GM12878 (cell line): ENCODE measurements at regions not wholly inside any gene's neighbourhood (a gene's known extent, or its start where the extent isn't known, plus 50 kb on each side); places are given as distances from the start of the nearest gene placed in this dataset.

Experiments used
- HDAC6 ChIP-seq: fragments of 200-600 bp; sonication (generic); IDR thresholded peaks from one replicate; pipeline ENCODE4 v1.8.0; 2017; ENCODE audit warnings: antibody characterized with exemption; ENCODE audit not compliant: unreplicated experiment
- KLF5 ChIP-seq: fragments of 450-650 bp; IDR thresholded peaks from 2 replicates; pipeline ENCODE4 v1.6.1; 2014; ENCODE audit warnings: mild to moderate bottlenecking; ENCODE audit not compliant: partially characterized antibody
- MAX ChIP-seq: IDR thresholded peaks from 2 replicates; pipeline ENCODE4 v1.6.1; 2012; ENCODE audit warnings: low read depth, low read length, improper control_type of control experiment
- MYC ChIP-seq: IDR thresholded peaks from 2 replicates; pipeline ENCODE4 v1.6.1; 2011; ENCODE audit warnings: mild to moderate bottlenecking, low read length, moderate library complexity, inconsistent platforms; ENCODE audit not compliant: insufficient read depth, insufficient replicate concordance, insufficient read length, severe bottlenecking
- POLR2AphosphoS2 ChIP-seq: IDR thresholded peaks from 2 replicates; pipeline ENCODE4 v1.6.1; 2011; ENCODE audit warnings: low read depth, mild to moderate bottlenecking, low read length, improper control_type of control experiment, moderate library complexity
- ZNF592 ChIP-seq: fragments of 450-650 bp; IDR thresholded peaks from 2 replicates; pipeline ENCODE4 v1.6.1; 2017; ENCODE audit warnings: mild to moderate bottlenecking, moderate library complexity
- TF ChIP-seq, protein P1 (sequence below): fragments of 450-650 bp; IDR thresholded peaks from 2 replicates; pipeline ENCODE4 v1.6.1; 2017; ENCODE audit warnings: antibody characterized with exemption, mild to moderate bottlenecking, moderate library complexity
- TF ChIP-seq, protein P2 (sequence below): fragments of 450-650 bp; IDR thresholded peaks from 2 replicates; pipeline ENCODE4 v1.6.1; 2017; ENCODE audit warnings: low read depth, mild to moderate bottlenecking, moderate library complexity

DNA sequence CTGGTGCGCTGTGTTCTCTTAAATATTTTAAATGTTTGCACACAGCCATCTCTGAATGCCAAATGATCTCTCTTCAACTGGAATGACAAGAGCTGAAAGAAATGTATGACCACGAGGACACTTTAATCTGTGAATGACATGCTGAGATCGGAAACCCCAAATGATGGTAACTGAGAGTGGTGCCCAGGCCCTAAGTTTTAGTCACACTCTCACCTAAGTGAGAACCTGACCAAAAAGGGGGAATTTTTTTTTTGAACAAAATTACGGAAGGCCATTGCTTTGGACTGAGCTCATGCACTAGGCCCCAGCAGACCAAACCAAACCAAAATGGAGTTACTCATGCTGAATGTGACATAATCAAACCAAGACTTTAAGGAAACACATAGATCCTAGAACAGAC lies 167.1 kb upstream of the TUT7 start (continued):
- 0 out of 2 replicates have a peak, but pooled peaks have one; percentile 30 for TF ChIP-seq ZNF592
- no peak for TF ChIP-seq KLF5
- TF ChIP-seq, protein P1, sequence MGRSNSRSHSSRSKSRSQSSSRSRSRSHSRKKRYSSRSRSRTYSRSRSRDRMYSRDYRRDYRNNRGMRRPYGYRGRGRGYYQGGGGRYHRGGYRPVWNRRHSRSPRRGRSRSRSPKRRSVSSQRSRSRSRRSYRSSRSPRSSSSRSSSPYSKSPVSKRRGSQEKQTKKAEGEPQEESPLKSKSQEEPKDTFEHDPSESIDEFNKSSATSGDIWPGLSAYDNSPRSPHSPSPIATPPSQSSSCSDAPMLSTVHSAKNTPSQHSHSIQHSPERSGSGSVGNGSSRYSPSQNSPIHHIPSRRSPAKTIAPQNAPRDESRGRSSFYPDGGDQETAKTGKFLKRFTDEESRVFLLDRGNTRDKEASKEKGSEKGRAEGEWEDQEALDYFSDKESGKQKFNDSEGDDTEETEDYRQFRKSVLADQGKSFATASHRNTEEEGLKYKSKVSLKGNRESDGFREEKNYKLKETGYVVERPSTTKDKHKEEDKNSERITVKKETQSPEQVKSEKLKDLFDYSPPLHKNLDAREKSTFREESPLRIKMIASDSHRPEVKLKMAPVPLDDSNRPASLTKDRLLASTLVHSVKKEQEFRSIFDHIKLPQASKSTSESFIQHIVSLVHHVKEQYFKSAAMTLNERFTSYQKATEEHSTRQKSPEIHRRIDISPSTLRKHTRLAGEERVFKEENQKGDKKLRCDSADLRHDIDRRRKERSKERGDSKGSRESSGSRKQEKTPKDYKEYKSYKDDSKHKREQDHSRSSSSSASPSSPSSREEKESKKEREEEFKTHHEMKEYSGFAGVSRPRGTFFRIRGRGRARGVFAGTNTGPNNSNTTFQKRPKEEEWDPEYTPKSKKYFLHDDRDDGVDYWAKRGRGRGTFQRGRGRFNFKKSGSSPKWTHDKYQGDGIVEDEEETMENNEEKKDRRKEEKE: no peak
- TF ChIP-seq MYC: no peak
- TF ChIP-seq, protein P2, sequence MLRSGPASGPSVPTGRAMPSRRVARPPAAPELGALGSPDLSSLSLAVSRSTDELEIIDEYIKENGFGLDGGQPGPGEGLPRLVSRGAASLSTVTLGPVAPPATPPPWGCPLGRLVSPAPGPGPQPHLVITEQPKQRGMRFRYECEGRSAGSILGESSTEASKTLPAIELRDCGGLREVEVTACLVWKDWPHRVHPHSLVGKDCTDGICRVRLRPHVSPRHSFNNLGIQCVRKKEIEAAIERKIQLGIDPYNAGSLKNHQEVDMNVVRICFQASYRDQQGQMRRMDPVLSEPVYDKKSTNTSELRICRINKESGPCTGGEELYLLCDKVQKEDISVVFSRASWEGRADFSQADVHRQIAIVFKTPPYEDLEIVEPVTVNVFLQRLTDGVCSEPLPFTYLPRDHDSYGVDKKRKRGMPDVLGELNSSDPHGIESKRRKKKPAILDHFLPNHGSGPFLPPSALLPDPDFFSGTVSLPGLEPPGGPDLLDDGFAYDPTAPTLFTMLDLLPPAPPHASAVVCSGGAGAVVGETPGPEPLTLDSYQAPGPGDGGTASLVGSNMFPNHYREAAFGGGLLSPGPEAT: no peak
- no peak for TF ChIP-seq MAX
- no peak for TF ChIP-seq POLR2AphosphoS2
- no peak for TF ChIP-seq HDAC6
- TF ChIP-seq, all 136 proteins: peak for 2
